HG02852 (cell line): ENCODE measurements at regions not wholly inside any gene's neighbourhood (a gene's known extent, or its start where the extent isn't known, plus 50 kb on each side); places are given as distances from the start of the nearest gene placed in this dataset.
"Not testable (repeated sequence)": the region's sequence is repeated elsewhere in the genome, so short reads cannot be mapped to it uniquely, and the experiment has no call there.

Experiments used
- ATAC-seq: cut with Tn5 transposase; IDR thresholded peaks from one replicate; pipeline ENCODE4 v1.9.1; 2021; ENCODE audit warnings: mild to moderate bottlenecking, moderate library complexity; ENCODE audit not compliant: unreplicated experiment

GRCh38 chr17:33986566-33986965 lies 268.5 kb upstream of the CCL2 start:
- no peak for ATAC-seq

GRCh38 chr17:33987162-33987561 lies 267.9 kb upstream of the CCL2 start:
- no peak for ATAC-seq

- no peak for ATAC-seq
Measured at GRCh38 chr17:33989361-33990148, 265.5 kb upstream of the CCL2 start.

GRCh38 chr17:33990943-33991706 lies 264.0 kb upstream of the CCL2 start:
- no peak for ATAC-seq

GRCh38 chr17:33992113-33992512 lies 263.0 kb upstream of the CCL2 start:
- ATAC-seq = no peak

- ATAC-seq = no peak
Measured at GRCh38 chr17:34000639-34001038, 254.4 kb upstream of the CCL2 start.

- ATAC-seq = no peak
Measured at GRCh38 chr17:34001246-34001645, 253.8 kb upstream of the CCL2 start.

GRCh38 chr17:34006126-34006525 lies 249.0 kb upstream of the CCL2 start:
- ATAC-seq = no peak

GRCh38 chr17:34008125-34008524 lies 247.0 kb upstream of the CCL2 start:
- no peak for ATAC-seq

GRCh38 chr17:34009912-34010311 lies 245.2 kb upstream of the CCL2 start:
- ATAC-seq = no peak

- ATAC-seq = no peak
Measured at GRCh38 chr17:34010534-34010933, 244.6 kb upstream of the CCL2 start.

GRCh38 chr17:34011599-34011998 lies 243.5 kb upstream of the CCL2 start:
- no peak for ATAC-seq

GRCh38 chr17:34012709-34013375 lies 242.2 kb upstream of the CCL2 start:
- ATAC-seq = no peak

GRCh38 chr17:34015253-34015652 lies 239.8 kb upstream of the CCL2 start:
- ATAC-seq = no peak

- no peak for ATAC-seq
Measured at GRCh38 chr17:34024386-34024785, 230.7 kb upstream of the CCL2 start.

GRCh38 chr17:34024806-34025551 lies 230.1 kb upstream of the CCL2 start:
- ATAC-seq = no peak

- not testable (repeated sequence) for ATAC-seq
Measured at GRCh38 chr17:34030601-34031000, 224.5 kb upstream of the CCL2 start.

- not testable (repeated sequence) for ATAC-seq
Measured at GRCh38 chr17:34032305-34032704, 222.8 kb upstream of the CCL2 start.

GRCh38 chr17:34038786-34039185 lies 216.3 kb upstream of the CCL2 start:
- ATAC-seq = not testable (repeated sequence)

- not testable (repeated sequence) for ATAC-seq
Measured at GRCh38 chr17:34039213-34039612, 215.9 kb upstream of the CCL2 start.
